ENCODE measurements at regions not wholly inside any gene's neighbourhood (a gene's known extent, or its start where the extent isn't known, plus 50 kb on each side); places are given as distances from the start of the nearest gene placed in this dataset.

DNA sequence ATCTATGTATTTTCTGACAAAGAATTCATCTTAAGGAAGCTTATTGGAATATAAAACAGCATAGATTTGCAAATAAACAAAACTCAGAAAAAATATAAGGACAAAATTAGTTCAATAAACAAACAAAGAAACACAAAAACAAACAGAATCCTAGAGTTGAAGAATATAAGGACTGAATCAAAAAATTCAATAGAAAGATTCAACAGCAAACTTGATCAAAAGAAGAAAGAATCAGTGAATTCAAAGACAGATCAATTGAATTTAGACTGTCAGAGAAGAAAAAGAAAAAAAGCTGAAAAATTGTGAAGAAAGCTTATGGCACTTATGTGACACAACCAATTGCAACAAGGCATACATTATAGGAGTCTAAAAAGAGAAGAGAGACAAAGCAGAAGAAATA, 770.0 kb upstream of the RGS18 start:
- H3K27me3 Mint-ChIP-seq (ENCODE audit: low read depth), result no peaks in the 10 kb centered on the region
- DNase-seq (ENCODE audit: low spot score) (no peak), ATAC-seq (no peak)
- TF ChIP-seq, protein P1, sequence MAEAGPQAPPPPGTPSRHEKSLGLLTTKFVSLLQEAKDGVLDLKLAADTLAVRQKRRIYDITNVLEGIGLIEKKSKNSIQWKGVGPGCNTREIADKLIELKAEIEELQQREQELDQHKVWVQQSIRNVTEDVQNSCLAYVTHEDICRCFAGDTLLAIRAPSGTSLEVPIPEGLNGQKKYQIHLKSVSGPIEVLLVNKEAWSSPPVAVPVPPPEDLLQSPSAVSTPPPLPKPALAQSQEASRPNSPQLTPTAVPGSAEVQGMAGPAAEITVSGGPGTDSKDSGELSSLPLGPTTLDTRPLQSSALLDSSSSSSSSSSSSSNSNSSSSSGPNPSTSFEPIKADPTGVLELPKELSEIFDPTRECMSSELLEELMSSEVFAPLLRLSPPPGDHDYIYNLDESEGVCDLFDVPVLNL (CRISPR knock-in tag; IDR thresholded peaks at IDR 0.05; ENCODE audit: borderline replicate concordance, low read depth), result no peak
- no peak for TF ChIP-seq RELA (CRISPR knock-in tag; IDR thresholded peaks at IDR 0.05; ENCODE audit: borderline replicate concordance)
- TF ChIP-seq NR1H2 (CRISPR knock-in tag; IDR thresholded peaks at IDR 0.05), result no peak
- TF ChIP-seq, protein P2, sequence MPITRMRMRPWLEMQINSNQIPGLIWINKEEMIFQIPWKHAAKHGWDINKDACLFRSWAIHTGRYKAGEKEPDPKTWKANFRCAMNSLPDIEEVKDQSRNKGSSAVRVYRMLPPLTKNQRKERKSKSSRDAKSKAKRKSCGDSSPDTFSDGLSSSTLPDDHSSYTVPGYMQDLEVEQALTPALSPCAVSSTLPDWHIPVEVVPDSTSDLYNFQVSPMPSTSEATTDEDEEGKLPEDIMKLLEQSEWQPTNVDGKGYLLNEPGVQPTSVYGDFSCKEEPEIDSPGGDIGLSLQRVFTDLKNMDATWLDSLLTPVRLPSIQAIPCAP (CRISPR knock-in tag; IDR thresholded peaks at IDR 0.05), result no peak
- TF ChIP-seq, protein P3, sequence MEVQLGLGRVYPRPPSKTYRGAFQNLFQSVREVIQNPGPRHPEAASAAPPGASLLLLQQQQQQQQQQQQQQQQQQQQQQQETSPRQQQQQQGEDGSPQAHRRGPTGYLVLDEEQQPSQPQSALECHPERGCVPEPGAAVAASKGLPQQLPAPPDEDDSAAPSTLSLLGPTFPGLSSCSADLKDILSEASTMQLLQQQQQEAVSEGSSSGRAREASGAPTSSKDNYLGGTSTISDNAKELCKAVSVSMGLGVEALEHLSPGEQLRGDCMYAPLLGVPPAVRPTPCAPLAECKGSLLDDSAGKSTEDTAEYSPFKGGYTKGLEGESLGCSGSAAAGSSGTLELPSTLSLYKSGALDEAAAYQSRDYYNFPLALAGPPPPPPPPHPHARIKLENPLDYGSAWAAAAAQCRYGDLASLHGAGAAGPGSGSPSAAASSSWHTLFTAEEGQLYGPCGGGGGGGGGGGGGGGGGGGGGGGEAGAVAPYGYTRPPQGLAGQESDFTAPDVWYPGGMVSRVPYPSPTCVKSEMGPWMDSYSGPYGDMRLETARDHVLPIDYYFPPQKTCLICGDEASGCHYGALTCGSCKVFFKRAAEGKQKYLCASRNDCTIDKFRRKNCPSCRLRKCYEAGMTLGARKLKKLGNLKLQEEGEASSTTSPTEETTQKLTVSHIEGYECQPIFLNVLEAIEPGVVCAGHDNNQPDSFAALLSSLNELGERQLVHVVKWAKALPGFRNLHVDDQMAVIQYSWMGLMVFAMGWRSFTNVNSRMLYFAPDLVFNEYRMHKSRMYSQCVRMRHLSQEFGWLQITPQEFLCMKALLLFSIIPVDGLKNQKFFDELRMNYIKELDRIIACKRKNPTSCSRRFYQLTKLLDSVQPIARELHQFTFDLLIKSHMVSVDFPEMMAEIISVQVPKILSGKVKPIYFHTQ (CRISPR knock-in tag; IDR thresholded peaks at IDR 0.05), result no peak
- TF ChIP-seq, protein P4, sequence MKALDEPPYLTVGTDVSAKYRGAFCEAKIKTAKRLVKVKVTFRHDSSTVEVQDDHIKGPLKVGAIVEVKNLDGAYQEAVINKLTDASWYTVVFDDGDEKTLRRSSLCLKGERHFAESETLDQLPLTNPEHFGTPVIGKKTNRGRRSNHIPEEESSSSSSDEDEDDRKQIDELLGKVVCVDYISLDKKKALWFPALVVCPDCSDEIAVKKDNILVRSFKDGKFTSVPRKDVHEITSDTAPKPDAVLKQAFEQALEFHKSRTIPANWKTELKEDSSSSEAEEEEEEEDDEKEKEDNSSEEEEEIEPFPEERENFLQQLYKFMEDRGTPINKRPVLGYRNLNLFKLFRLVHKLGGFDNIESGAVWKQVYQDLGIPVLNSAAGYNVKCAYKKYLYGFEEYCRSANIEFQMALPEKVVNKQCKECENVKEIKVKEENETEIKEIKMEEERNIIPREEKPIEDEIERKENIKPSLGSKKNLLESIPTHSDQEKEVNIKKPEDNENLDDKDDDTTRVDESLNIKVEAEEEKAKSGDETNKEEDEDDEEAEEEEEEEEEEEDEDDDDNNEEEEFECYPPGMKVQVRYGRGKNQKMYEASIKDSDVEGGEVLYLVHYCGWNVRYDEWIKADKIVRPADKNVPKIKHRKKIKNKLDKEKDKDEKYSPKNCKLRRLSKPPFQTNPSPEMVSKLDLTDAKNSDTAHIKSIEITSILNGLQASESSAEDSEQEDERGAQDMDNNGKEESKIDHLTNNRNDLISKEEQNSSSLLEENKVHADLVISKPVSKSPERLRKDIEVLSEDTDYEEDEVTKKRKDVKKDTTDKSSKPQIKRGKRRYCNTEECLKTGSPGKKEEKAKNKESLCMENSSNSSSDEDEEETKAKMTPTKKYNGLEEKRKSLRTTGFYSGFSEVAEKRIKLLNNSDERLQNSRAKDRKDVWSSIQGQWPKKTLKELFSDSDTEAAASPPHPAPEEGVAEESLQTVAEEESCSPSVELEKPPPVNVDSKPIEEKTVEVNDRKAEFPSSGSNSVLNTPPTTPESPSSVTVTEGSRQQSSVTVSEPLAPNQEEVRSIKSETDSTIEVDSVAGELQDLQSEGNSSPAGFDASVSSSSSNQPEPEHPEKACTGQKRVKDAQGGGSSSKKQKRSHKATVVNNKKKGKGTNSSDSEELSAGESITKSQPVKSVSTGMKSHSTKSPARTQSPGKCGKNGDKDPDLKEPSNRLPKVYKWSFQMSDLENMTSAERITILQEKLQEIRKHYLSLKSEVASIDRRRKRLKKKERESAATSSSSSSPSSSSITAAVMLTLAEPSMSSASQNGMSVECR (CRISPR knock-in tag; IDR thresholded peaks at IDR 0.05; ENCODE audit: borderline replicate concordance), result no peak
- TF ChIP-seq, protein P5, sequence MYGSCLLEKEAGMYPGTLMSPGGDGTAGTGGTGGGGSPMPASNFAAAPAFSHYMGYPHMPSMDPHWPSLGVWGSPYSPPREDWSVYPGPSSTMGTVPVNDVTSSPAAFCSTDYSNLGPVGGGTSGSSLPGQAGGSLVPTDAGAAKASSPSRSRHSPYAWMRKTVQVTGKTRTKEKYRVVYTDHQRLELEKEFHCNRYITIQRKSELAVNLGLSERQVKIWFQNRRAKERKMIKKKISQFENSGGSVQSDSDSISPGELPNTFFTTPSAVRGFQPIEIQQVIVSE (CRISPR knock-in tag; IDR thresholded peaks at IDR 0.05; ENCODE audit: borderline replicate concordance), result no peak
- TF ChIP-seq ZNF396 (CRISPR knock-in tag; IDR thresholded peaks at IDR 0.05; ENCODE audit: borderline replicate concordance), result no peak
- no peak overlapping the region for H3K4me3 Mint-ChIP-seq
- ChIA-PET CTCF (no interaction called here), POLR2A (no interaction called here)
- no peak overlapping the region for H3K27ac Mint-ChIP-seq
- H3K9me3 Mint-ChIP-seq, result peaks cover 33% of the 10 kb centered on the region
- H3K4me1 Mint-ChIP-seq, result peaks cover 9% of the 10 kb centered on the region
- peaks cover 26% of the 10 kb centered on the region for H3K36me3 Mint-ChIP-seq

DNA sequence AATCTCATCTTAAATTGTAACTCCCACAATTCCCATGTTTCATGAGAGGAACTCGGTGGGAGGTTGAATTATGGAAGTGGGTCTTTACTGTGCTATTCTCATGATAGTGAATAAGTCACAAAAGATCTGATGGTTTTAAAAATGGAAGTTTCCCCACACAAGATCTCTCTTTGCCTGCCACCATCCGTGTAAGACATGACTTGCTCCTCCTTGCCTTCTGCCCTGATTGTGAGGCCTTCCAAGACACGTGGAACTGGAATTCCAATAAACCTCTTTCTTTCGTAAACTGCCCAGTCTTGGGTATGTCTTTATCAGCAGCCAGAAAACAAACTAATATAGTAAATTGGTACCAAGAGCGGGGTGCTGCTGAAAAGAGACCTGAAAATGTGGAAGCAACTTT, 761.6 kb upstream of the RGS18 start:
- H3K9me3 Mint-ChIP-seq, result peaks cover 26% of the 10 kb centered on the region

More for the DNA sequence above, 761.6 kb upstream of the RGS18 start:
- DNase-seq (ENCODE audit: low spot score), result no peak
- Mint-ChIP-seq H3K27me3 (ENCODE audit: low read depth) (no peaks in the 10 kb centered on the region), H3K4me1 (no peaks in the 10 kb centered on the region), H3K36me3 (peaks cover 17% of the 10 kb centered on the region), H3K4me3 (no peak overlapping the region), H3K27ac (no peak overlapping the region)
- ATAC-seq, result no peak
- no peak for TF ChIP-seq MYBL2 (CRISPR knock-in tag; IDR thresholded peaks at IDR 0.05)
- no peak for TF ChIP-seq ELF4 (CRISPR knock-in tag; IDR thresholded peaks at IDR 0.05; ENCODE audit: low read depth)
- no peak for TF ChIP-seq EMX1 (CRISPR knock-in tag; IDR thresholded peaks at IDR 0.05)
- no peak for TF ChIP-seq IRF2 (CRISPR knock-in tag; IDR thresholded peaks at IDR 0.05; ENCODE audit: borderline replicate concordance, low read depth)
- TF ChIP-seq JAZF1 (CRISPR knock-in tag; IDR thresholded peaks at IDR 0.05), result no peak
- TF ChIP-seq ATF1 (CRISPR knock-in tag; IDR thresholded peaks at IDR 0.05), result no peak
- no peak for TF ChIP-seq HMGA2 (CRISPR knock-in tag; IDR thresholded peaks at IDR 0.05)
- TF ChIP-seq, protein P6, sequence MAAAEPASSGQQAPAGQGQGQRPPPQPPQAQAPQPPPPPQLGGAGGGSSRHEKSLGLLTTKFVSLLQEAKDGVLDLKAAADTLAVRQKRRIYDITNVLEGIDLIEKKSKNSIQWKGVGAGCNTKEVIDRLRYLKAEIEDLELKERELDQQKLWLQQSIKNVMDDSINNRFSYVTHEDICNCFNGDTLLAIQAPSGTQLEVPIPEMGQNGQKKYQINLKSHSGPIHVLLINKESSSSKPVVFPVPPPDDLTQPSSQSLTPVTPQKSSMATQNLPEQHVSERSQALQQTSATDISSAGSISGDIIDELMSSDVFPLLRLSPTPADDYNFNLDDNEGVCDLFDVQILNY (CRISPR knock-in tag; IDR thresholded peaks at IDR 0.05), result no peak
- no peak for TF ChIP-seq NR1H2 (CRISPR knock-in tag; IDR thresholded peaks at IDR 0.05)
- no peak for TF ChIP-seq ZNF219 (CRISPR knock-in tag; IDR thresholded peaks at IDR 0.05; ENCODE audit: borderline replicate concordance)
- TF ChIP-seq, protein P7, sequence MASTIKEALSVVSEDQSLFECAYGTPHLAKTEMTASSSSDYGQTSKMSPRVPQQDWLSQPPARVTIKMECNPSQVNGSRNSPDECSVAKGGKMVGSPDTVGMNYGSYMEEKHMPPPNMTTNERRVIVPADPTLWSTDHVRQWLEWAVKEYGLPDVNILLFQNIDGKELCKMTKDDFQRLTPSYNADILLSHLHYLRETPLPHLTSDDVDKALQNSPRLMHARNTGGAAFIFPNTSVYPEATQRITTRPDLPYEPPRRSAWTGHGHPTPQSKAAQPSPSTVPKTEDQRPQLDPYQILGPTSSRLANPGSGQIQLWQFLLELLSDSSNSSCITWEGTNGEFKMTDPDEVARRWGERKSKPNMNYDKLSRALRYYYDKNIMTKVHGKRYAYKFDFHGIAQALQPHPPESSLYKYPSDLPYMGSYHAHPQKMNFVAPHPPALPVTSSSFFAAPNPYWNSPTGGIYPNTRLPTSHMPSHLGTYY (CRISPR knock-in tag; IDR thresholded peaks at IDR 0.05), result no peak
- no peak for TF ChIP-seq ZNF317 (CRISPR knock-in tag; IDR thresholded peaks at IDR 0.05; ENCODE audit: borderline replicate concordance, low read depth)
- CTCF ChIA-PET, result no interaction called here
- POLR2A ChIA-PET, result no interaction called here
